ENCODE measurements at regions not wholly inside any gene's neighbourhood (a gene's known extent, or its start where the extent isn't known, plus 50 kb on each side); places are given as distances from the start of the nearest gene placed in this dataset.

DNA sequence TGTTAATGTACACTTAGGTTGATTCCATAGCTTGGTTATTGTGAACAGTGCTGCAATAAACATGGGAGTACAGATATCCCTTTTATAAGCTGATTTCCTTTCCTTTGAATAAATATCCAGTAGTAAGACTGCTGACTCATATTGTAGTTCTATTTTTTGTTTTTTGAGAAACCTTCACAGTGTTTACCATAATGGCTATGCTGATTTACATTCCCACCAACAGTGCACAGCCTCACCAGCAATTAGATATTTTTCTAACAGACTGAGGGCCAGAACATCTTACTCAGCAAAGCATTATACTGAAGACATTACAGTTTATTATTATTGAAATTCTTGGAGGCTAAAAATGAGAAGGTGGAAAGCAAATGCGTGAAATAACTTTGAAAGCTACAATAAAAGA is 187.3 kb upstream of the HEY2 start:
- Mint-ChIP-seq H3K4me1 (ENCODE audit: low read depth) (no peaks in the 10 kb centered on the region), H3K4me3 (no peak overlapping the region), H3K27me3 (ENCODE audit: low read depth) (peaks cover 5% of the 10 kb centered on the region), H3K9me3 (no peaks in the 10 kb centered on the region), H3K27ac (no peak overlapping the region), H3K36me3 (ENCODE audit: low read depth) (no peaks in the 10 kb centered on the region)
- intact Hi-C loops (cut with micrococcal nuclease): no loop called here
- CTCF ChIA-PET: no interaction called here
- no peak for DNase-seq

GRCh38 chr6:125564941-125565340 is 184.5 kb upstream of the HEY2 start:
- Mint-ChIP-seq H3K9me3 (no peaks in the 10 kb centered on the region), H3K27ac (no peak overlapping the region), H3K4me1 (ENCODE audit: low read depth) (no peaks in the 10 kb centered on the region), H3K27me3 (ENCODE audit: low read depth) (peaks cover 5% of the 10 kb centered on the region), H3K4me3 (no peak overlapping the region), H3K36me3 (ENCODE audit: low read depth) (no peaks in the 10 kb centered on the region)
- CTCF ChIA-PET: interaction anchor here (1.1 kb wide), 1 partner anchor 13 kb away, joined by 3 read pairs; no protein-coding TSS in a partner anchor
- intact Hi-C loops (cut with micrococcal nuclease): no loop called here
- DNase-seq: no peak

- H3K4me3 Mint-ChIP-seq: no peak overlapping the region
Observed at GRCh38 chr6:125567407-125567806, 182.0 kb upstream of the HEY2 start.

GRCh38 chr6:125568609-125569008 is 180.8 kb upstream of the HEY2 start:
- Mint-ChIP-seq H3K9me3 (no peaks in the 10 kb centered on the region), H3K36me3 (ENCODE audit: low read depth) (no peaks in the 10 kb centered on the region), H3K27ac (no peak overlapping the region), H3K4me3 (no peak overlapping the region), H3K27me3 (ENCODE audit: low read depth) (peaks cover 10% of the 10 kb centered on the region), H3K4me1 (ENCODE audit: low read depth) (no peaks in the 10 kb centered on the region)
- intact Hi-C loops (cut with micrococcal nuclease): no loop called here
- CTCF ChIA-PET: no interaction called here
- DNase-seq: no peak

More at GRCh38 chr6:125567407-125567806, 182.0 kb upstream of the HEY2 start:
- no peak for DNase-seq
- Mint-ChIP-seq H3K4me1 (ENCODE audit: low read depth) (no peaks in the 10 kb centered on the region), H3K36me3 (ENCODE audit: low read depth) (no peaks in the 10 kb centered on the region), H3K27ac (no peak overlapping the region), H3K27me3 (ENCODE audit: low read depth) (peaks cover 8% of the 10 kb centered on the region), H3K9me3 (no peaks in the 10 kb centered on the region)
- CTCF ChIA-PET: no interaction called here
- intact Hi-C loops (cut with micrococcal nuclease): no loop called here

- H3K4me1 Mint-ChIP-seq (ENCODE audit: low read depth): no peaks in the 10 kb centered on the region
- no peak overlapping the region for H3K4me3 Mint-ChIP-seq
- peaks cover 7% of the 10 kb centered on the region for H3K27me3 Mint-ChIP-seq (ENCODE audit: low read depth)
- intact Hi-C loops (cut with micrococcal nuclease): no loop called here
- CTCF ChIA-PET: no interaction called here
- H3K9me3 Mint-ChIP-seq: no peaks in the 10 kb centered on the region
- no peak overlapping the region for H3K27ac Mint-ChIP-seq
- DNase-seq: no peak
- H3K36me3 Mint-ChIP-seq (ENCODE audit: low read depth): no peaks in the 10 kb centered on the region
Observed at GRCh38 chr6:125570526-125570925, 178.9 kb upstream of the HEY2 start.

DNA sequence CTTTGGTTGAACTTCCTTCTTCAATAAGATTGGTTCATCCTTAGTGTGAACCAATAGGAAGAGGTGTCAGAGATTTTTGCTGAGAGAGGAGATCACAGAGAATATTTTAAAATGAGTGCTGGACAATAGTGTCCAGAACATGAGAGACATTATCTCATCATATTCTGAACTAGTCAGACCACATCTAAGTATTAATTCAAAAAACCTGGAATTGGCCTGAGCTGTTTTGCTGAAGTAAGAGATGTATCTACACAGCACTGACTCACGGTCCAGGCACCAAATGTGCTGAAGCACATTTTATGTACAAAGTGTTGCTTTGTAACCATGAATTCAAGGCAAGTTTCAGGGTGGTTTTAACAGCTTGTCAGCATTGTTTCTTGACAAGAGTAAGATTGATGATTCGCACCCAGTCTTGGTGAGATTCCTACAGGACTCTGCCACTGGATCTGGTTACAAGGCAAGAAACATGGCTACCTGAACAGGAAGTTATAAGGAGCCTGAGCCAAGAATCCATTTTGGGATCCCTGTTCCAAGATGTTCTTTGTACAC is 178.2 kb upstream of the HEY2 start:
- H3K9me3 Mint-ChIP-seq: no peaks in the 10 kb centered on the region
- H3K4me3 Mint-ChIP-seq: no peak overlapping the region
- no peak overlapping the region for H3K27ac Mint-ChIP-seq
- no peaks in the 10 kb centered on the region for H3K4me1 Mint-ChIP-seq (ENCODE audit: low read depth)
- peaks cover 10% of the 10 kb centered on the region for H3K27me3 Mint-ChIP-seq (ENCODE audit: low read depth)
- no peak for DNase-seq
- CTCF ChIA-PET: no interaction called here
- intact Hi-C loops (cut with micrococcal nuclease): no loop called here
- no peaks in the 10 kb centered on the region for H3K36me3 Mint-ChIP-seq (ENCODE audit: low read depth)

- Mint-ChIP-seq H3K27ac (no peak overlapping the region), H3K4me1 (ENCODE audit: low read depth) (no peaks in the 10 kb centered on the region), H3K9me3 (no peaks in the 10 kb centered on the region), H3K36me3 (ENCODE audit: low read depth) (no peaks in the 10 kb centered on the region), H3K4me3 (no peak overlapping the region), H3K27me3 (ENCODE audit: low read depth) (peaks cover 16% of the 10 kb centered on the region)
- DNase-seq: no peak
- intact Hi-C loops (cut with micrococcal nuclease): no loop called here
- CTCF ChIA-PET: no interaction called here
Observed at GRCh38 chr6:125574604-125575003, 174.8 kb upstream of the HEY2 start.

GRCh38 chr6:125577124-125577662 is 172.2 kb upstream of the HEY2 start:
- intact Hi-C loops (cut with micrococcal nuclease): no loop called here
- CTCF ChIA-PET: no interaction called here
- Mint-ChIP-seq H3K9me3 (no peaks in the 10 kb centered on the region), H3K4me1 (ENCODE audit: low read depth) (no peaks in the 10 kb centered on the region), H3K27ac (no peak overlapping the region), H3K4me3 (no peak overlapping the region), H3K27me3 (ENCODE audit: low read depth) (peaks cover 15% of the 10 kb centered on the region), H3K36me3 (ENCODE audit: low read depth) (no peaks in the 10 kb centered on the region)
- DNase-seq: no peak

DNA sequence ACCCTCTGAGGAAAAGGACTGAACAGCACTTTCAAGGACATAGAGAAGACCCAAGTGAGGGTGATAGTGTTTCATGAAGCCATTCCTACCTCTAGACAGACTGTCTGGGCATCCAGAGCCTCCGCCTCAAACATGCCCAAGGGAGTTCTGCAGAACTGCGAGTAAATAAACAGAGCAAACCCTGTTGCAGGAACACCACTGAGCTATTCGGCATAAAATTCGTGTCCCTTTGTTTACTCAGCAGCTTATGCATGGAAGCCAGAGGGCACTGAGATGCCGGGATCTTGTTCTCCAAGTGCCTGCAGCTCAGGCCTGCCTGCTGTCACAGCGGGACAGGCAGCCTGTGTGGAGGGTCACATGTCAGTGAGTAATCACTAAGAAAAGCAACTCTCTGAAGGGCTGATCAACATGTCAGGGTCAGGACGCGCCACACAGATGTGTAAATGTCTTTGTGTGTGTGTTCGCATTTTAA is 164.9 kb upstream of the HEY2 start:
- intact Hi-C loops (cut with micrococcal nuclease): no loop called here
- H3K4me3 Mint-ChIP-seq: no peak overlapping the region

GRCh38 chr6:125585470-125585869 is 164.0 kb upstream of the HEY2 start:
- CTCF ChIA-PET: no interaction called here
- intact Hi-C loops (cut with micrococcal nuclease): no loop called here
- H3K36me3 Mint-ChIP-seq (ENCODE audit: low read depth): no peaks in the 10 kb centered on the region
- H3K27ac Mint-ChIP-seq: no peak overlapping the region
- no peak for DNase-seq
- H3K4me3 Mint-ChIP-seq: no peak overlapping the region
- peaks cover 8% of the 10 kb centered on the region for H3K27me3 Mint-ChIP-seq (ENCODE audit: low read depth)
- H3K4me1 Mint-ChIP-seq (ENCODE audit: low read depth): no peaks in the 10 kb centered on the region
- H3K9me3 Mint-ChIP-seq: no peaks in the 10 kb centered on the region

More for the DNA sequence above, 164.9 kb upstream of the HEY2 start:
- CTCF ChIA-PET: interaction anchor here (0.6 kb wide), 1 partner anchor 13 kb away, joined by 4 read pairs; no protein-coding TSS in a partner anchor
- Mint-ChIP-seq H3K27me3 (ENCODE audit: low read depth) (peaks cover 8% of the 10 kb centered on the region), H3K4me1 (ENCODE audit: low read depth) (no peaks in the 10 kb centered on the region), H3K9me3 (no peaks in the 10 kb centered on the region), H3K27ac (no peak overlapping the region), H3K36me3 (ENCODE audit: low read depth) (no peaks in the 10 kb centered on the region)
- DNase-seq: no peak

DNA sequence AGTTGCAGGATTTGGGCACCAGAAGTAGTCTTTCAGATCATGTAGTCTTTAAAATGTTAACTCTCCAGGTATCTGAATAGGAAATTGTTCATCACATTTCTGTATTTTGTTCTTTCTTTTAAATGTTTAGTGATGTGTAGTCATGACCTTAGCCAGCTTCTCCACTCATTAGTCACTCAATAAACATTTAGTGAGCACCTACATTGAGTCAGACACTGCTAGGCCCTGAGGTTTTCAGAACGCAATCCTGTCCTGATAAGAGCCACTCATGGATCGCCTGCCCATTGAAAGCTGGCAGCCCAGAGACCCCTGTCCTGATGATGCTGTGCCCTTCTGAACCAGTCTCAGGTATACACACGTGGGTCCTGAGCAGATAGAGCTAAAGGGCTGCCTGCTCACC is 163.4 kb upstream of the HEY2 start:
- H3K36me3 Mint-ChIP-seq (ENCODE audit: low read depth): no peaks in the 10 kb centered on the region

GRCh38 chr6:125586605-125587004 is 162.8 kb upstream of the HEY2 start:
- CTCF ChIA-PET: no interaction called here

More for the DNA sequence above, 163.4 kb upstream of the HEY2 start:
- CTCF ChIA-PET: no interaction called here
- no peaks in the 10 kb centered on the region for H3K4me1 Mint-ChIP-seq (ENCODE audit: low read depth)
- no peak overlapping the region for H3K27ac Mint-ChIP-seq
- H3K4me3 Mint-ChIP-seq: no peak overlapping the region
- H3K27me3 Mint-ChIP-seq (ENCODE audit: low read depth): peaks cover 8% of the 10 kb centered on the region
- no peaks in the 10 kb centered on the region for H3K9me3 Mint-ChIP-seq
- intact Hi-C loops (cut with micrococcal nuclease): no loop called here
- no peak for DNase-seq

More at GRCh38 chr6:125586605-125587004, 162.8 kb upstream of the HEY2 start:
- no peaks in the 10 kb centered on the region for H3K4me1 Mint-ChIP-seq (ENCODE audit: low read depth)
- H3K27ac Mint-ChIP-seq: no peak overlapping the region
- H3K4me3 Mint-ChIP-seq: no peak overlapping the region
- no peaks in the 10 kb centered on the region for H3K36me3 Mint-ChIP-seq (ENCODE audit: low read depth)
- intact Hi-C loops (cut with micrococcal nuclease): no loop called here
- no peaks in the 10 kb centered on the region for H3K9me3 Mint-ChIP-seq
- H3K27me3 Mint-ChIP-seq (ENCODE audit: low read depth): peaks cover 8% of the 10 kb centered on the region
- DNase-seq: no peak
